ENCODE measurements at regions not wholly inside any gene's neighbourhood (a gene's known extent, or its start where the extent isn't known, plus 50 kb on each side); places are given as distances from the start of the nearest gene placed in this dataset.

- no peaks in the 10 kb centered on the region for H3K4me1 ChIP-seq (ENCODE audit: control insufficient read depth in 1 of 2, insufficient read depth in 1 of 2, low read depth in 1 of 2, low read length in 1 of 2)
- no peak overlapping the region for H3K27ac ChIP-seq
- no peaks in the 10 kb centered on the region for H3K27me3 ChIP-seq
- no peaks in the 10 kb centered on the region for H3K9me3 ChIP-seq
- TF ChIP-seq CTCF (IDR thresholded peaks at IDR 0.05), result no peak
- H3K4me3 ChIP-seq (ENCODE audit: low read depth in 1 of 2, low read length in 1 of 2), result no peak overlapping the region
- no peaks in the 10 kb centered on the region for H3K36me3 ChIP-seq
These were observed 364.9 kb upstream of the TMEFF2 start for GRCh38 chr2:192559587-192559986.

GRCh38 chr2:192558637-192559036 is 363.9 kb upstream of the TMEFF2 start:
- Histone ChIP-seq H3K27me3 (no peaks in the 10 kb centered on the region), H3K27ac (no peak overlapping the region), H3K4me1 (ENCODE audit: control insufficient read depth in 1 of 2, insufficient read depth in 1 of 2, low read depth in 1 of 2, low read length in 1 of 2) (no peaks in the 10 kb centered on the region), H3K36me3 (no peaks in the 10 kb centered on the region), H3K4me3 (ENCODE audit: low read depth in 1 of 2, low read length in 1 of 2) (no peak overlapping the region), H3K9me3 (no peaks in the 10 kb centered on the region)
- no peak for TF ChIP-seq CTCF (IDR thresholded peaks at IDR 0.05)

GRCh38 chr2:192555740-192556139 is 361.0 kb upstream of the TMEFF2 start:
- no peak for TF ChIP-seq CTCF (IDR thresholded peaks at IDR 0.05)
- H3K27ac ChIP-seq, result no peak overlapping the region

GRCh38 chr2:192551760-192552159 is 357.0 kb upstream of the TMEFF2 start:
- TF ChIP-seq CTCF (IDR thresholded peaks at IDR 0.05), result no peak

More at GRCh38 chr2:192555740-192556139, 361.0 kb upstream of the TMEFF2 start:
- H3K4me3 ChIP-seq (ENCODE audit: low read depth in 1 of 2, low read length in 1 of 2), result no peak overlapping the region
- no peaks in the 10 kb centered on the region for H3K4me1 ChIP-seq (ENCODE audit: control insufficient read depth in 1 of 2, insufficient read depth in 1 of 2, low read depth in 1 of 2, low read length in 1 of 2)
- H3K9me3 ChIP-seq, result no peaks in the 10 kb centered on the region
- H3K36me3 ChIP-seq, result no peaks in the 10 kb centered on the region
- H3K27me3 ChIP-seq, result no peaks in the 10 kb centered on the region

GRCh38 chr2:192546565-192546964 is 351.8 kb upstream of the TMEFF2 start:
- Histone ChIP-seq H3K27me3 (no peaks in the 10 kb centered on the region), H3K9me3 (no peaks in the 10 kb centered on the region), H3K36me3 (no peaks in the 10 kb centered on the region), H3K27ac (no peak overlapping the region), H3K4me3 (ENCODE audit: low read depth in 1 of 2, low read length in 1 of 2) (no peak overlapping the region), H3K4me1 (ENCODE audit: control insufficient read depth in 1 of 2, insufficient read depth in 1 of 2, low read depth in 1 of 2, low read length in 1 of 2) (no peaks in the 10 kb centered on the region)
- TF ChIP-seq CTCF (IDR thresholded peaks at IDR 0.05), result no peak

More at GRCh38 chr2:192551760-192552159, 357.0 kb upstream of the TMEFF2 start:
- H3K27ac ChIP-seq, result no peak overlapping the region
- H3K4me3 ChIP-seq (ENCODE audit: low read depth in 1 of 2, low read length in 1 of 2), result no peak overlapping the region
- no peaks in the 10 kb centered on the region for H3K27me3 ChIP-seq
- H3K4me1 ChIP-seq (ENCODE audit: control insufficient read depth in 1 of 2, insufficient read depth in 1 of 2, low read depth in 1 of 2, low read length in 1 of 2), result no peaks in the 10 kb centered on the region
- H3K36me3 ChIP-seq, result no peaks in the 10 kb centered on the region
- no peaks in the 10 kb centered on the region for H3K9me3 ChIP-seq
